Spinal cord (tissue), 9 donors: ENCODE measurements at regions not wholly inside any gene's neighbourhood (a gene's known extent, or its start where the extent isn't known, plus 50 kb on each side); places are given as distances from the start of the nearest gene placed in this dataset.

ENCODE experiments used
- DNase-seq, 6 donors: peaks; one replicate each; pipeline versions ENCODE4 v3.0.0 to v3.0.0-alpha.2; 2013 to 2015; ENCODE audit warnings: low spot score in 6 of 6, low read depth in 4 of 6
- H3K27ac ChIP-seq: one replicate; pipeline ENCODE4 v1.5.1; 2013; ENCODE audit warnings: low read depth, low read length, control low read depth
- H3K27me3 ChIP-seq: one replicate; pipeline ENCODE4 v1.6.1; 2013; ENCODE audit warnings: low read length; ENCODE audit not compliant: control insufficient read depth, insufficient read depth
- H3K36me3 ChIP-seq: one replicate; pipeline ENCODE4 v1.6.1; 2013; ENCODE audit warnings: low read length; ENCODE audit not compliant: control insufficient read depth, insufficient read depth
- H3K4me1 ChIP-seq: one replicate; pipeline ENCODE4 v1.6.1; 2013; ENCODE audit warnings: low read length; ENCODE audit not compliant: control insufficient read depth, insufficient read depth
- H3K4me3 ChIP-seq: one replicate; pipeline ENCODE4 v1.5.1; 2013; ENCODE audit warnings: low read depth, low read length, control low read depth
- H3K9me3 ChIP-seq: one replicate; pipeline ENCODE4 v1.6.1; 2013; ENCODE audit warnings: low read length; ENCODE audit not compliant: control insufficient read depth, insufficient read depth
- WGBS: methylation state at CpG from one replicate; pipeline ENCODE4 v1.1.5; 2013; ENCODE audit warnings: missing lambda C conversion rate; ENCODE audit not compliant: insufficient coverage; 5-methylcytosine and 5-hydroxymethylcytosine counted together
- donor health status: healthy.

DNA sequence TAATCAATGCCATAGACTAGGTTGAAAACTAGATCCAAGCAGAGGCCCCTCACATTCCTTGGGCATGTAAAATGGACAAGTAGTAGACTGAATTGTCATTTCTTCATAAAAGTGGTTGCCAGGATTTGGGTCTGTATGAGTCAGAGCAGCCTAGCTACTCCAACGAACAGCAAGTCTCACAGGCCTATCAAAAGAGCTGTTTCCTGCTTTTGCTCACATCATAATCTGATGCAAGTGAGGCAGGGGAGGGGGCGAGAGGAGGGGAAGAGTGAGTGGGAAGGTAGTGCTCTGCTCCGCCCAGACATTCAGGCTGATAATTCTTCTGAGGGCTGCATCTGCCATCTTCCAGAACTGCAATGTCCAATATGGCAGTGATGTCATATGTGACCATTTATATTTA is 228.9 kb upstream of the PRICKLE2 start:
- Histone ChIP-seq H3K4me3 (no peak overlapping the region), H3K27ac (no peak overlapping the region), H3K27me3 (no peaks in the 10 kb centered on the region), H3K4me1 (no peaks in the 10 kb centered on the region), H3K9me3 (no peaks in the 10 kb centered on the region), H3K36me3 (no peaks in the 10 kb centered on the region)
- WGBS, result no CpG with 5 or more reads among the region's 3 CpGs
- DNase-seq, result no peak

DNA sequence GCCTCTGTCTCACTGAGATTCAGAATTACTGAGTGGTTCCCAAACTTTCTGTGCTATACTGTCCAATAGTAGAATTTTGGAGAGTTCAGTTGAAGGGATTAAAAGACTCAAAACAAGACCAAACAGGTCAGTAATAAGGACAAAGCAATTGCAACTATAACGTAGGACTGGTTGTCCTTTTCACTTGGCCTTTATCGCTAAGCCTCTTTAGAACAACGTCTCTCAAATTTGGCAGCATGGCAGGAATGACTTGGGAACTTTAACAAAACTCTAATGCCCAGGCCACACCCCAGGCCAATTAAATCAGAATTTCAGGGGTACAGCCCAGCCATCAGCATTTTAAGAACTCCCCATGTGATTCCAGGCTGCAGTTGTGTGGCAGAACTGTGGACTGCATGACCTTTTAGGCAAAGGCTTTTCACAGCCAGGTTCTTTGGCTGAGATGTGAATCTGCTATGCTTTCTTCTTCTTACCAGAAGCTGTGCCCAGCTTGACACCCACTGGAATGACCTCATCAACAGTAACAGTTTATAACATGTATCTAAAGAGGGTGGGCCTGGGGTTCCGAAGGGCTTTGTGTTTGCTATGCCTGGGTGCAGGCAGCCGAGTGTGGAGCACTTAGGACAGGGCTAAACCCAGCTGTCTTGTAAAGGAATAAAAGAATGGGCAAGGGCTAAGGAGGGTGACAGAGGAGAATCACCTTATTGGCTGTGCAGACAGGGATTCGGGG is 226.2 kb upstream of the PRICKLE2 start:
- DNase-seq, result no peak
- Histone ChIP-seq H3K9me3 (no peaks in the 10 kb centered on the region), H3K36me3 (no peaks in the 10 kb centered on the region), H3K27me3 (no peaks in the 10 kb centered on the region), H3K4me3 (no peak overlapping the region), H3K27ac (no peak overlapping the region), H3K4me1 (no peaks in the 10 kb centered on the region)
- WGBS, result 66% methylated on average over 5 of the region's 6 CpGs

DNA sequence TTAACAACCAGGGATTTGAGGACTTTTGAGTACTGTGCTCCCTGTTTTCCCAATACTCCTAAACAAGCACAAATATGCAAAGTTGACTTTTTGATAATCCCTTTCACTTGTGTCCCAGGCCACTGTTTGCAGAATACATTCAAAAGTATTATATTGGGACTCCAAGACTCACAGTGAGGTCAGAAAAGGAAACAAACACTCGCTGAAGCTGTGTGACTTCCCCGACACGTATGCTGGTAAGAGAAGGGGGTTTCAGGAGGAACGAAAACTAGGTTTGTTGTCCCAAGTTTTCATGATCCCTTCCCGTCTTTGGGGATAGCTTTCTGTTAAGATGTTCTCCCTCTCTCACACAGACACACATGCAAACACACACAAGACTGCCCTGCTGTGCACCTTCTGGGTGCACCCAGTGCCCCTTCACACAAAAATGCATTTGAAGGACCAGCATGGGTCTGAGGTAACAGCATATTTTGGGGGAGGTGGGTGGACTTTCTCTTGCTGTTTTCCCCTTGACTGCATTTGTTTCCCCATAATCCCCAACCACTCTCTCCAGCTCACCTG is 225.2 kb upstream of the PRICKLE2 start:
- Histone ChIP-seq H3K9me3 (no peaks in the 10 kb centered on the region), H3K36me3 (no peaks in the 10 kb centered on the region), H3K4me3 (no peak overlapping the region), H3K27ac (no peak overlapping the region), H3K27me3 (no peaks in the 10 kb centered on the region), H3K4me1 (peaks cover 2% of the 10 kb centered on the region)
- no peak for DNase-seq
- WGBS, result 60% methylated on average over 1 of the region's 5 CpGs

DNA sequence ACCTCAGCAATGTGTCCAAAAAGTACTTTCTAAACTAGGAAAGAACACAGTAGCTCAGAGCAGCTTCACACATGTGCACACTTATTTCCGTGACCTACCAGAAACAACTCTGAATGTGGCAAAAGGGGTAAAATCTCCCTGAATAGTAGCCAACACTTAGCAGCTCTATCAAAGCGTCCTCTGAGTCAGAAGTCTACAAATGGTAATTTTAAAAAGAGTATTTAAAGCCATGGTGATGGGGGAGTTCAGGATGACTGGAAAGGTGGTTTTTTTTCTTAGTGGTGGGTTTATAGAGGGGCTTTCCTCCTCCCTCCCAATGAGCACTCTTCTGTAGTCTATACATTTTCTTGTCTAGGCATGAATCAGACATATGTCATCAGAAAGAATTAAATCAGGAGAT is 223.8 kb upstream of the PRICKLE2 start:
- Histone ChIP-seq H3K36me3 (no peaks in the 10 kb centered on the region), H3K4me1 (peaks cover 14% of the 10 kb centered on the region), H3K27me3 (peaks cover 6% of the 10 kb centered on the region), H3K9me3 (no peaks in the 10 kb centered on the region), H3K27ac (no peak overlapping the region), H3K4me3 (no peak overlapping the region)
- no peak for DNase-seq
- no CpG with 5 or more reads among the region's 2 CpGs for WGBS

DNA sequence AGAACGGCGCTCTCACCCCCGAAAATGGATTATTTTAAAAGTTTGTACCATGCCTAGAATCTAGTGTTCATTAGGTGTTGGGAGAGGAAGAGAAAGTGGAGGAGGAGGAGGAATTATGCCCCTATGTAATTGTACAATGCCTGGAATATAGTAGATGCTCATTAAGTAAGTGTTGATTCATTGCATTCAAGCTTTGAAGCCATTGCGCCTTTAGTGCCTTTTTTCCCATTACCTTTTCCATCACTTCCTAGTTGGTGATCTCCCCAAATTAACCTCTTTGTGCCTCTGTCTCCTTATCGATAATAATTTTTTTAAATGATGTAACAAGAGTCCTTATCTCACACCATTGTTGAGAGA is 220.7 kb upstream of the PRICKLE2 start:
- H3K27ac ChIP-seq, result no peak overlapping the region
- H3K36me3 ChIP-seq, result no peaks in the 10 kb centered on the region
- H3K9me3 ChIP-seq, result no peaks in the 10 kb centered on the region
- no peak overlapping the region for H3K4me3 ChIP-seq
- H3K27me3 ChIP-seq, result peaks cover 9% of the 10 kb centered on the region
- WGBS, result no CpG with 5 or more reads among the region's 5 CpGs
- peaks cover 25% of the 10 kb centered on the region for H3K4me1 ChIP-seq
- DNase-seq, result no peak

DNA sequence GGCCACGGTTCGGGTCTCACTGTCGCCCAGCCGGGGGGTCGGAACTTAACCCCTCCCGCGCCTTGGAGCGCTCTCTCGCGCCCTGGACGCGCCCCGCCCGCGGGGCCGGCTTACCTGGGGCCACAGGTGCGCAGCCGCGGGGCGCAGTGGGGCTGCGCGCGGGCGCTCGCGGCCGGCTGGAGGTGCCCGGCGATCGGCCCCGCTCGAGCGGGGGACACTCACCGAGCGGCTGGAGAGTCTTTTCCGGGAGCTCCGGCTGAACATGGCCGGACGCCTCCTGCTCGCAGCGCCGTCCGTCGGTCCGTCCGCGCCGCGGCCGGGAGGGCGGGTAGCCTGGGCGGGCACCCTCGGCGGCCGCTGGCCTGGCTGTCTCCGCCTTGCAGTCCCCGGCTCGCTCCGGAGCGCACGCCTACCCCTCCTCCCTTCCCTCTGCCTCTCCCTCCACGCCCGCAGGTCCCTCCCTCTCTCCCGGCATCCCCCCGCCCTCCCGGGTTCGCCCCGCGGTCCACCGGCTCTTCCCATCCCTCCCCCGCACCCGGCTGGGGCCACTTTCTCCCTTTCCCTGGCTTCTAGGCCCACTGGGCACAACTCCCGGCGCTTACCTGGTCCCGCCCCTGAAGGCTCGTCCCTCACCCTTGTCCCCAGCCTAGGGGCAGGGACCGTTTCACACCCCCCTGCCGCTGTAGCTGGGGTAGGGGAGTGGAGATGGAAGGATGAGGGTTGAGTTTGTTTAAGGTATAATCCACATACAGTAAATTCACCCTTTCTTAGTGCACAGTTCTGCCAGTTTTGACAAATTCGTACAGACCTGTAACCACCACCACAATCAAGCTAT is 220.1 kb upstream of the PRICKLE2 start:
- H3K9me3 ChIP-seq, result no peaks in the 10 kb centered on the region
- H3K27me3 ChIP-seq, result peaks cover 9% of the 10 kb centered on the region
- H3K4me3 ChIP-seq, result peak overlapping the region; percentile 56
- H3K36me3 ChIP-seq, result no peaks in the 10 kb centered on the region
- WGBS, result under 1% methylated on average over 71 of the region's 79 CpGs
- peaks cover 25% of the 10 kb centered on the region for H3K4me1 ChIP-seq
- H3K27ac ChIP-seq, result no peak overlapping the region
- DNase-seq, result peak in 2 of 6 donors; percentile 67 to 84

DNA sequence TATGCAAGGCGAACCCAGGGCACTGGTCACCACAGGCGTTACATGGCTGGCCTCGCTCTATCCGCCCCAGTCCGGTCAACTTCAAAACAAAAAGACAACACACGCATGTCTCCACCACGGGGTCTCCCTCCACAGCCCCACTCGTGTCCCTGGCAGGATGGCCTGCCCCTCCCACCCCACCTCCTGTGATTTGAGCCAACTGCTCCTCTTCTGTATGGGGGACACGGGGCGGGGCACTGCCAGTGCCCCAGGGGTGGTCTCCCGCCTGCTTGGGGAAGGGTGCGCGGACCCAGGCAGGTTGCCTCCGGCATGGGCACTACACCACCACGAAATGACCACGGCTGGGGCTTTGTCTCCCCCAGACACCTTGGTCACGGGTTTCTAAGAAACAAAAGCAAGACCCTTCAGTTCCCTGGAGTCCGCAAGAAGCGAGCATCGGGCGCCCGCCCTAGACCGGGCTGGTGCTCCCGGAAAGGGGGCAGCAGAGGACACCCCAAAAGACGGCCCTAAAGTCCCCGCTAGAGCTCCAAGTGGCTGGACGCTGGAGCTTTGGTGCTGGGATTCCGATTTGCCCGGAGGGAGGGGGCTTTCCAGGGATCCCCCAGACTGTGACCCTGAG is 219.3 kb upstream of the PRICKLE2 start:
- Histone ChIP-seq H3K4me1 (peaks cover 27% of the 10 kb centered on the region), H3K9me3 (no peaks in the 10 kb centered on the region), H3K27ac (no peak overlapping the region), H3K27me3 (peaks cover 9% of the 10 kb centered on the region), H3K4me3 (peak overlapping the region; percentile 56), H3K36me3 (no peaks in the 10 kb centered on the region)
- DNase-seq, result peak in 2 of 6 donors; percentile 39 to 61
- WGBS, result 9% methylated on average over 27 of the region's 29 CpGs

DNA sequence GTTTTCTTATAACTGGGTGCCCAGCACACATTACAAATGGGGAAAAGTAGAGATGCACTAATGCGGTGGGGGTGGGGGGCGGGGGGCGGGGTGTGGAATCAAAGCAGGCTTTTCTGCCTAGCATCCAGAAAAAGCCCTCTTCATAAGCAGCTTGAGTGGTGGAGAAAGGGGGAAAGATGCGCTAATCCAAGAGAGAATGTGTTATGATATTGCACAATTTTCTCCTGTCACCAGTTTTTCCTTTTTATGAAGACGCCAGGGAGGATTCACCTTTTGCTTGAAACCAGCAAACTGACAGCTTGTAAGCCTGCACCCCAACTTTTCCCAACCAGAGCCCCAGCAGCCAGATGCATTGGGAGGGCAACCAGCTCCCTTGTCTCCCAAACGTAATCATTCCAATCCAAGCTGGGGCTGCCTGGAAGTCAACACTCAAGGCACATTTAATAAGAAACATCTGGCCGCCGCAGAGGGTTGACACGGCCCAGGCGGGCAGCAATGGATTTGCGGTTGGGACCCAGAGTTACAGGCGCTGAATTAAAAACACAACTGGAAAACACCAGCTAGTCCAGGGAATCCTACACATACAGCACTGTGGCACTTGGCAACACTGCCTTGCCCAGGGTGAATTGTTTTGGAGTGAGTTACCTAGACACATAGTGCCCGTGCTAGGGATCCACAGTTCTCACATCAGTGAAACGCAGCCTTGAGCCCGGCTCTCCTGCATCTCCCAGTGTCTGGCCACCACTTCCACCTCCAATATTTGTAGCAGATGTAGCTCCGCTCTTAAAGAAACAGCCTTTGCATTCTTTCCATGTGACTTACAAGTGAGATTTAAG is 218.5 kb upstream of the PRICKLE2 start:
- no peaks in the 10 kb centered on the region for H3K36me3 ChIP-seq
- WGBS, result 47% methylated on average over 8 of the region's 16 CpGs
- DNase-seq, result peak in 2 of 6 donors; percentile 47 to 71
- H3K4me3 ChIP-seq, result no peak overlapping the region
- no peak overlapping the region for H3K27ac ChIP-seq
- H3K27me3 ChIP-seq, result peaks cover 9% of the 10 kb centered on the region
- H3K9me3 ChIP-seq, result no peaks in the 10 kb centered on the region
- peaks cover 30% of the 10 kb centered on the region for H3K4me1 ChIP-seq

DNA sequence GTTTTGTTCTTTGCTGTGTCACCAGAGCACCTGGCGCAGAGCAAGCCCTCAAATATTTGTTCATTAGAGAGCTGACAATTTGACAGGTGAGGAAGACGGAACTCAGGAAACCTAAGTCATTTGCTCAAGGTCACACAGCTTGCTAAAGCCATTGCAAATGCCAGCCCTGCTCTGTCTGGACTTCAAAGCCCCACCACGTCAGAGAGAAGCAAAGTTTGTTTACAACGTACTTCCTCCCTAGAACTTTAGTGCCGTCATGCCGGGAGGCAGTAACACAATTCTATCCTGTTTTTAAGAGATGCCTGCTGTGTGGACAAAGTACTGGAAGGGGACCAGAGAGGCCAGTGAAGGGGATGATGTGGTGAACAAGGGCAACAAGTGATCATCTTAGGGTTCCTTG is 216.6 kb upstream of the PRICKLE2 start:
- H3K9me3 ChIP-seq, result no peaks in the 10 kb centered on the region
- no peaks in the 10 kb centered on the region for H3K36me3 ChIP-seq
- H3K27ac ChIP-seq, result no peak overlapping the region
- H3K4me1 ChIP-seq, result peaks cover 31% of the 10 kb centered on the region
- WGBS, result 74% methylated on average over 3 of the region's 6 CpGs
- no peak for DNase-seq
- no peak overlapping the region for H3K4me3 ChIP-seq
- H3K27me3 ChIP-seq, result peaks cover 9% of the 10 kb centered on the region
